Activated B cell treated with CpG ODN at 0.5 μM for 24 hours (primary cell): ENCODE measurements at regions not wholly inside any gene's neighbourhood (a gene's known extent, or its start where the extent isn't known, plus 50 kb on each side); places are given as distances from the start of the nearest gene placed in this dataset.
A peak's percentile ranks its signal among the peaks of the same experiment; 100 is the strongest.
"Not testable (repeated sequence)": the region's sequence is repeated elsewhere in the genome, so short reads cannot be mapped to it uniquely, and the experiment has no call there.

Experiments used
- ATAC-seq: fragments of 200-7000 bp; cut with Tn5 transposase; one replicate; pipeline ENCODE4 v1.10.0; 2021; ENCODE audit warnings: low read depth, mild to moderate bottlenecking, moderate library complexity
- CTCF ChIA-PET: fragments of 350-600 bp; sonication (Branson Sonifier 250); formaldehyde crosslinking; loops from one replicate; lab custom pipeline; 2021; ENCODE audit warnings: antibody characterized with exemption; lab: Charles Lee
- POLR2A ChIA-PET: fragments of 350-600 bp; sonication (Branson Sonifier 250); formaldehyde crosslinking; loops from one replicate; lab custom pipeline; 2021; ENCODE audit warnings: antibody characterized with exemption; lab: Charles Lee
- DNase-seq: peaks from one replicate; pipeline ENCODE4 v3.0.0; 2022
- H3K27ac Mint-ChIP-seq: one replicate; pipeline ENCODE4 v1.8.0; 2020; ENCODE audit warnings: mixed read lengths
- H3K27me3 Mint-ChIP-seq: one replicate; pipeline ENCODE4 v1.8.0; 2021; ENCODE audit warnings: mixed read lengths
- H3K36me3 Mint-ChIP-seq: one replicate; pipeline ENCODE4 v1.8.0; 2021; ENCODE audit warnings: low read depth, mixed read lengths
- H3K4me1 Mint-ChIP-seq: one replicate; pipeline ENCODE4 v1.8.0; 2021; ENCODE audit warnings: mixed read lengths
- H3K4me3 Mint-ChIP-seq: one replicate; pipeline ENCODE4 v1.8.0; 2020; ENCODE audit warnings: mild to moderate bottlenecking, mixed read lengths
- H3K9me3 Mint-ChIP-seq: one replicate; pipeline ENCODE4 v1.8.0; 2020; ENCODE audit warnings: mixed read lengths
- CTCF ChIP-seq: fragments of 200-600 bp; IDR thresholded peaks from one replicate; pipeline ENCODE4 v1.8.0; 2022; ENCODE audit warnings: antibody characterized with exemption, mild to moderate bottlenecking
- intact Hi-C: fragments of 100-400 bp; cut with micrococcal nuclease; formaldehyde crosslinking; loops from one replicate; pipeline ENCODE4 v1.15.1; 2024

DNA sequence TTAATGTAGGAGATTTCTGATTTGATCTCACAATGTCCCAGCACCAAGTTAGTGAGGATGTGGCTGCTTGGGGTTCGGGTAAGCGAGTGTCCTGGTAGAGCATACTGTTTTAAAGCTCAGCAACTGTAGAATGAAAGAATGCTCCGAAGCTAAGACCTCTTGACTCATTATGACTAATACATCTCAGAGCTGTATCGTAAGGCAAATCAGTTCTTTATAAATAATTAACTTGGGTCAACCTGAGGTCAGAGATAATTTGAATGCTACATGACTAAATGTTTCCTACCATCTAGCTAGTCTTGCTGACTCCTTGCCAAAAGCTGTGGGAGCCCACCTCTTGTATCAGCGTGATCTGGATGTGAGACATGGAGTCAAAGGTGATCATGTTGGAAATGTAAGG lies 128.8 kb upstream of the PDE7B start:
- Mint-ChIP-seq H3K9me3 (peaks cover 19% of the 10 kb centered on the region), H3K27ac (no peak overlapping the region), H3K4me1 (no peaks in the 10 kb centered on the region), H3K36me3 (peaks cover 2% of the 10 kb centered on the region), H3K27me3 (no peaks in the 10 kb centered on the region), H3K4me3 (no peak overlapping the region)
- TF ChIP-seq CTCF, result no peak
- ChIA-PET POLR2A (no interaction called here), CTCF (interaction anchor here (0.9 to 1.0 kb wide), 2 partner anchors 136 to 187 kb away, joined by 3 read pairs; no protein-coding TSS in a partner anchor)
- intact Hi-C loops, result no loop called here
- ATAC-seq (peak; percentile 56), DNase-seq (no peak)

DNA sequence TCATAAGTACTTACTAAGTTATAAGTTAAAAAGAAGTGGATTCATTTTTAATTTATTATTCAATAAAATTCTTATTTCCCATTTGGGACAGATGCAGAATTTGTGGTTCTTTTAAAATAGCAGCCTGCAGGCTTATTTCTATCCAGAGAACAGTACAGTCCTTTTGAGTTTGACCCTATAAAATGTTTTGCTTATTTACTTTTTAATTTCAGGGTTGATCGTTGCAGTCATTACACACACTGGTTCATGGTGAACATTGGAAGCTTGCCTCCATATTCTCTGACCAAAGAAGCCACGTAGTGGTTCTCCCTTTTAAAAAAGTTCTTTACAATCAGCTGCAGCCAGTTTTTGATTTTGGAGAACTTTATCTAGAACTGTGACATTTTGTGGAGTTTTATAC lies 122.9 kb upstream of the PDE7B start:
- no peak for DNase-seq
- no peaks in the 10 kb centered on the region for H3K4me1 Mint-ChIP-seq
- ChIA-PET POLR2A (no interaction called here), CTCF (no interaction called here)
- ATAC-seq, result no peak
- peaks cover 15% of the 10 kb centered on the region for H3K9me3 Mint-ChIP-seq
- H3K27me3 Mint-ChIP-seq, result peaks cover 8% of the 10 kb centered on the region
- H3K27ac Mint-ChIP-seq, result no peak overlapping the region
- H3K36me3 Mint-ChIP-seq, result peaks cover 2% of the 10 kb centered on the region
- TF ChIP-seq CTCF, result no peak
- intact Hi-C loops, result no loop called here
- H3K4me3 Mint-ChIP-seq, result no peak overlapping the region

GRCh38 chr6:135731116-135731515 lies 120.4 kb upstream of the PDE7B start:
- intact Hi-C loops, result loop anchor here (5.0 kb wide), 1 partner anchor 51 kb away; no protein-coding TSS in a partner anchor

GRCh38 chr6:135736351-135736750 lies 115.2 kb upstream of the PDE7B start:
- ATAC-seq, H3K36me3 Mint-ChIP-seq, H3K27ac Mint-ChIP-seq, DNase-seq, POLR2A ChIA-PET, intact Hi-C loops, H3K4me1 Mint-ChIP-seq, H3K27me3 Mint-ChIP-seq, H3K4me3 Mint-ChIP-seq, CTCF ChIA-PET, H3K9me3 Mint-ChIP-seq: not testable (repeated sequence)

More at GRCh38 chr6:135731116-135731515, 120.4 kb upstream of the PDE7B start:
- H3K36me3 Mint-ChIP-seq, result peaks cover 2% of the 10 kb centered on the region
- ChIA-PET POLR2A (no interaction called here), CTCF (no interaction called here)
- H3K9me3 Mint-ChIP-seq, result peaks cover 8% of the 10 kb centered on the region
- no peak overlapping the region for H3K27ac Mint-ChIP-seq
- no peak for ATAC-seq
- no peak for DNase-seq
- peaks cover 8% of the 10 kb centered on the region for H3K27me3 Mint-ChIP-seq
- no peak overlapping the region for H3K4me3 Mint-ChIP-seq
- H3K4me1 Mint-ChIP-seq, result no peaks in the 10 kb centered on the region
- no peak for TF ChIP-seq CTCF

DNA sequence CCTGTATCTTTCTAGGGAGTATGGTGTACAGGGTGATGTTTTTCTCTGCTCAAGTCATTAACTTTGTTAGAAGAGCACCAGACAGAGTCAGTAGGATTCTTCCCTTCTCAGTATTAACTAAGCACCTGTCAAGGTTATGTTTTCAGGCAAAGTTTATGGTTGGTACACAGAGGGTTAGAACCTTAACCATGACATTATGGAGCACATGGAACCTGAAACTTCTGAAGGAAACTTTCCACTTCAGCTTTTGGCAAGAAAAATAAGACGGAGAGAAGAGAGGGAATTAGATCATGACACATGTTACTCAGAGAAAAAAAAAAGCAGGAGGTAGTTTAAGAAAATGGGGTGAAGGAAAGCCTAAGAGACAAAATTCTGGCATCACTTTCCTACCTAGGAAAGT lies 112.9 kb upstream of the PDE7B start:
- ChIA-PET POLR2A (no interaction called here), CTCF (no interaction called here)
- intact Hi-C loops, result no loop called here
- DNase-seq (no peak), ATAC-seq (no peak)
- H3K36me3 Mint-ChIP-seq, result no peaks in the 10 kb centered on the region
- no peaks in the 10 kb centered on the region for H3K27me3 Mint-ChIP-seq
- TF ChIP-seq CTCF, result no peak
- H3K27ac Mint-ChIP-seq, result no peak overlapping the region
- H3K4me1 Mint-ChIP-seq, result no peaks in the 10 kb centered on the region
- no peaks in the 10 kb centered on the region for H3K9me3 Mint-ChIP-seq
- H3K4me3 Mint-ChIP-seq, result no peak overlapping the region

GRCh38 chr6:135739288-135739687 lies 112.2 kb upstream of the PDE7B start:
- no peak overlapping the region for H3K4me3 Mint-ChIP-seq
- H3K27ac Mint-ChIP-seq, result no peak overlapping the region
- ChIA-PET POLR2A (no interaction called here), CTCF (no interaction called here)
- DNase-seq, result no peak
- H3K27me3 Mint-ChIP-seq, result peaks cover 2% of the 10 kb centered on the region
- ATAC-seq, result no peak
- no peaks in the 10 kb centered on the region for H3K9me3 Mint-ChIP-seq
- intact Hi-C loops, result no loop called here
- H3K4me1 Mint-ChIP-seq, result no peaks in the 10 kb centered on the region
- TF ChIP-seq CTCF, result no peak
- H3K36me3 Mint-ChIP-seq, result no peaks in the 10 kb centered on the region
